CD4-positive, alpha-beta T cell treated with Interleukin-10 for 1 hour (primary cell): ENCODE measurements at regions not wholly inside any gene's neighbourhood (a gene's known extent, or its start where the extent isn't known, plus 50 kb on each side); places are given as distances from the start of the nearest gene placed in this dataset.

ENCODE experiments used
- DNase-seq: peaks from one replicate; pipeline ENCODE4 v3.0.0-alpha.2; 2020

- DNase-seq, result no peak
Observed at GRCh38 chr3:181660337-181660736, 51.4 kb upstream of the SOX2 start.

GRCh38 chr3:181637456-181637855 lies 74.3 kb upstream of the SOX2 start:
- no peak for DNase-seq

DNA sequence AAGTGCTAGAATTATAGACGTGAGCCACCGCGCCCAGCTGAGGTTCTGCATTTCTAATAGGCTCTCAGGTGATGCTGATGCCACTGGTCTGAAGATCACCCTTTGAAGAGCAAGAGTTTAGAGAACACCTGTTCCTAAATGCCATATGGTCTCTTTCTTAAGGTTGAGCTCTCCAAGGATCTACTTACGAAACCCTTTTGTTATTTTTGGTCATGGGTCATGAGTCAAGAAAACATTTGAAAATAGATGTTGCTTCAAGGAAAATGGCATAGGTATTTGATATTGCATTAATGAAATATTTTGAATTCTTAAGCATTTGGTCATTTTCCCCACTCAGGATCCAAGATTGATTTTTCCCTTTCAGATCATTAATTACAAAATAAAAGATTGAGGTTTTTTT lies 74.7 kb upstream of the SOX2 start:
- no peak for DNase-seq

GRCh38 chr3:181635141-181635540 lies 76.6 kb upstream of the SOX2 start:
- DNase-seq, result no peak

DNA sequence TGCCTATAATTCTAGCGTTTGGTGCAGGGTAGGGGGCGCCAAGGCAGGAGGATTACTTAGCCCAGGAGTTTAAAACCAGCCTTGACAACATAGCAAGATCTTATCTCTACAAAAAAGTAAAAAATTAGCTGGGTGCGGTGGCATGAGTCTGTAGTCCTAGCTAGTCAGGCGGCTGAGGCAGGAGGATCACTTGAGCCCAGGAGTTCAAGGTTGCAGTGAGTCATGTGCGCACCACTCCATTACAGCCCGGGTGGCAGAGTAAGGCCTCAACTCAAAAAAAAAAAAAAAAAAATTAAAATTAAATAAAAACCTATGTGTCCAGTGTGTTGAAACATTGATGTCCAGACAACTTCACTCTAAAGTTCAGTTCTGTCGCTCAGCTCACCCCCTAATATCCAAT lies 78.2 kb upstream of the SOX2 start:
- no peak for DNase-seq

GRCh38 chr3:181631901-181632300 lies 79.8 kb upstream of the SOX2 start:
- DNase-seq, result no peak

GRCh38 chr3:181630853-181631252 lies 80.9 kb upstream of the SOX2 start:
- DNase-seq, result no peak

- DNase-seq, result no peak
Observed at GRCh38 chr3:181629711-181630110, 82.0 kb upstream of the SOX2 start.

- no peak for DNase-seq
Observed at GRCh38 chr3:181629029-181629428, 82.7 kb upstream of the SOX2 start.

- no peak for DNase-seq
Observed at GRCh38 chr3:181628384-181628783, 83.3 kb upstream of the SOX2 start.

GRCh38 chr3:181626036-181626435 lies 85.7 kb upstream of the SOX2 start:
- no peak for DNase-seq

DNA sequence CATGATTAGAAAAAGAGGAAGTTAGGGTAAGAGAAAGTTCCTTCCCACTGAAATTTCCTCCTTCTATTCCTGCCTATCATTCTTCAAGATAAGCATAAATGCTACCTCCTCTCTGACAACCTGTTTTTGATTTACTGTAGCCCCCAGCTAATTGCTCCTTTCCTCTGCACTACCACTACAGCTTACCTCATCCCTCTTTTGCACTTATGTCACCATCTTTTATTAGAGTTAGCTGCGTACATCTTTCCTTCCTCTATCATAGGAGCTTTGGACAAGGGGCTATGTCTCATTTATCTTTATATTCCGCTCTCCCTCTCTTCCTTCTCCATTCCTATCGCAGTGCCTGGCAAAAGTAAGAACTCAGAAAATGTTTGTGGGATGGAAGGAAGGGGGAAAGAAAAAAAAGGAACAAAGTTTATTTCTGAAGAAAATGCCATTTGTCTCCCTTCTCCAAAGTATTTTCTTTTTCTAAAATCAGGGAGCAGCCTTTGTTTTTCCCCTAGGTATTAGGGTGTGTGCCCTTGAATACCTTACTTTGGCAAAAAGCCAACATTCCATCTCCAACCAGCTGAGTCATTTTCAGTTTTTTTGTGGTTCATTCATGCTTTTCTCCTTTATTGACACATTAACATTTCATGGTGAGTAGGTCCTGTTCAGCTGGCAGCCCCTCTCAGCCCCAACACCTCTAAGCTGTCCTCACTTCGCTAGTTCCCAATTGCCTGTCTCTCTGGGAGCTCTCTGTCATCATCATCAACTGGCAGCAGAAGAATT lies 87.6 kb upstream of the SOX2 start:
- DNase-seq, result no peak

DNA sequence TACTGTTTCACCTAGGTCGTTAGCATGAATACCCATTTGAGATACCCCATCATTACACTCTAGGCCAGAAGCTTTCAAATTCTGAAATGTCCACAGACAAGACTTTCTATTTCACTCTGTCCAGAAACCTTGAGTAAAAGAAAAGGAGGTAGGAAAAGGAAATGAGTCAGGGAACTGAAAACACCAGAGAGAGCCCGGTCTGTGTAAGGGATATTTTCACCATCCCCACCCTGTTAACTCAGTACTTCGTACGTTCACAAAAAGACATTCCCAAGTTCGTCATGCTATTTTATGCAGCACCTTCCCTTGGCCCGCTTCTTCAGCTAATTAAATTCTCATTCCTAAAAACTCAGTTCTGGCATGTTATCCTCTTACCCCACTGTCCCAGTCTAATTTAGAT lies 89.4 kb upstream of the SOX2 start:
- no peak for DNase-seq

- DNase-seq, result no peak
Observed at GRCh38 chr3:181619897-181620296, 91.8 kb upstream of the SOX2 start.

DNA sequence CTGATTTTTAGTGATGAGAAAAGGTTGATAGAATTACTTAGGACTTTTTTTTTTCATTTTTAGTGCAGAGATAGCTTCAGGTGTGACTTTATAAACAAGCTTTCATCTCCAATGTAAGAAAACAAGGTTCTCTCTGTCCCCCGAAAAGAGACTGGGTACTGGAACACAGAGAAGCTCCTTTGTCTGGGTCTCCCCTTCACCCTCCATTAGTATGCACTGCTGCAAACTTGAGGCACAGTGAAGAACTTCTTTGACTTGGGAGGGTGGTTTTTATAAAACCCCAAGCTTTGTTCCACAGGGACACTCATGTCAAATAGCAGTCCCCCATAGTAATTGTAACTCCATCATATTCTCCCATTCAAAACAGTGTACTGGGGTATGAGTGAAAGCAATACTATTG lies 93.5 kb upstream of the SOX2 start:
- DNase-seq, result no peak

DNA sequence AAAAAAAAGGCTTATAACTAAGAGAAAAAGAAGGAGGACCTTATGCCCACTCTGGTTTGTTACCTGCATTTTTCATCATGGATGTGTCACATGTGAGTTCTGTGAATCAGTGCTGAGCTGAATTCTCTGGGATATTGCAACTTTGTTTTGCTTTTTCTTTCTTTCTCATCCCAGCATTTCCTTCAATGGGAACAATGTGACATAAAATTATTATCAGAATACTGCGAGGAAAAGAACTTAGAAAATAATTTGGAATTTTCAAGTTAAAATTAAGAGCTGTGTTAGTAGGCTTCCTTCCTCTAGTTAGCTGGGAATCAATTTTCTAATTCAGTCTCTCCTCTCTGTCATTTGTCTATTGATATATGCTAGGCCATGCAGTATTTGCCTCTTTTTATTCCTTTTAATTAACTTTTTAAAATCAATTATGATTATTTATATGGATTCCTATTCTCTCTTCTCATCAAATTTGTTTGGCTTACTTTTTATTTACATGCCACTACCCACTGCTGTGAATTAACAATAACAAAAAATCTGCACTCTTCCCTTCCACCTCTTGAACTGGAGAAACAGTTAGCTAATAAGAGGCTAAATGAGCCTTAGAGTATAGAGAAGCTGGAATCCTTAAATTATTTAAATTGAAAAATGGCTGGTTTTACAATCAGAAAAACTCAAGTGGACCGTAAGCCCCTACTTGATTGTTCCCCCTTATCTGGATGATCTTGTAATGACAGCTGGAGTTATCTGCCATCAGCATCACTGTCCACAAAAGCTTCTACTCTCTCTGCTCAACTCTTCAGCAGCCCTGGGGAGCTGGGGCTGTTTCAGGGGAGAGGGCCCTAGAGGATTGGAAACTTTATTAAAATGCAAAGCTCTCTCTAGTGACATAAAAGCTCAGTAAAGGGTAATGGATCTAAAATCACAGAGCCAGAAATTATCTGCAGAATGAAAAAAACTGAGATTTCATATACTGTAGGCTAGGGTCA lies 95.3 kb upstream of the SOX2 start:
- DNase-seq, result no peak

DNA sequence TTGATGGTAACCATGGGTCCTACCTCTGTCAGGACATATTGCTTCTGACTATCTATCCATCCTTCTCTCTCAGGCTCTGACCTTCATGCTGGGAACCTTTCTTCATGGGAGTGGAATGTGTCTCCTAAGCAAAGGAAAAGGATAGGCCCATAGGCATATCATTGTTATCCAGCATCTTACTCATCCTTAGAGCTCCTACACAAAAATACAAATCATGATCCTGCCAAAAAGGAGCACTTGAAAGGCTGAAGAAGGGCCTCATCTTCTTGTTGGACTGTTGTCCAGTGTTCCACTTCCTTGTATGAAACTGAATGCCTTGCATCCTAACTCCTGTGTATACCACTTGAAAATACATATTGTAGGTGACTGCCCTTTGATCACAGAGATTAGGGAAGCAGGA lies 96.1 kb upstream of the SOX2 start:
- DNase-seq, result no peak

DNA sequence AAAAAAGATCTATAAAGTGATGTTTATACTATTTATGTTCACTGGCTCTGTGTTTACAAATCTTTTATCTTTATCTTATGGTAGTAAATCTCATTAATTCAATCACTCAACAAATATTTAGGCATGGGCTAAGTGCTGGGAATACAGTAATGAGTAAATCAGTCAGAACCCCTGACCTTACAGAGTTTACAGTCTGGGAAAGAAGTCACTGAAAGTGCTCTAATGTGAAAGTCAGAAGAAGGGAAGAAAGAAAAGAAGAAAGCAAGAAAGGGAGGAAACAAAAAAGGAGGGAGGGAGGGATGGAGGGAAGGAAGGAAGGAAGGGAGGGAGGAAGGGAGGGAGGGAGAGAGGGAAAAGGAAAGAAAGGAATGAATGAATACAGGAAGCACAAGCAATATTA lies 96.8 kb upstream of the SOX2 start:
- DNase-seq, result no peak

GRCh38 chr3:181613813-181614212 lies 97.9 kb upstream of the SOX2 start:
- no peak for DNase-seq

- no peak for DNase-seq
Observed at GRCh38 chr3:181613191-181613590, 98.5 kb upstream of the SOX2 start.

DNA sequence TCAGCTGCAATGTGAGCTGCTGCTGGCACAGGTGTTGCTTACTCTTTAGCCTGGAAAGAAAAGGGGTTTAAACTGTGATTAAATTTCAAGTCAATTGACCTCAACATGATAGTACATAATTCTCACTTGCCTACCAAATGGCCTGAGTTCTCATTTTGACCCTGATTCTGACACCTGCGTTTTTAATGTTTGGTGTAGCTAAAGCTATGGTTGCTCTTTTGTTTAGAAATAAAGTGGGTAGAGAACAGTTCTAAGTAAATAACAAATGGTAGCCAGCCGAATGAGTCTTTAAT lies 100.8 kb upstream of the SOX2 start:
- no peak for DNase-seq

GRCh38 chr3:181610083-181610972 lies 101.4 kb upstream of the SOX2 start:
- DNase-seq, result no peak

- DNase-seq, result no peak
Observed at GRCh38 chr3:181609030-181609767, 102.5 kb upstream of the SOX2 start.
